ENCODE measurements at regions not wholly inside any gene's neighbourhood (a gene's known extent, or its start where the extent isn't known, plus 50 kb on each side); places are given as distances from the start of the nearest gene placed in this dataset.

GRCh38 chr4:77398256-77398655 lies 207.4 kb upstream of the CXCL13 start:
- Mint-ChIP-seq H3K4me3 (ENCODE audit: unreplicated experiment) (no peak overlapping the region), H3K27me3 (ENCODE audit: unreplicated experiment) (no peaks in the 10 kb centered on the region), H3K36me3 (ENCODE audit: low read depth, unreplicated experiment) (no peaks in the 10 kb centered on the region), H3K27ac (ENCODE audit: unreplicated experiment) (no peak overlapping the region), H3K9me3 (ENCODE audit: unreplicated experiment) (no peaks in the 10 kb centered on the region), H3K4me1 (ENCODE audit: unreplicated experiment) (no peaks in the 10 kb centered on the region)
- DNase-seq (ENCODE audit: low spot score): no peak
- TF ChIP-seq CTCF (IDR thresholded peaks at IDR 0.05; ENCODE audit: unreplicated experiment): no peak

GRCh38 chr4:77399831-77400230 lies 205.8 kb upstream of the CXCL13 start:
- DNase-seq (ENCODE audit: low spot score): no peak
- no peaks in the 10 kb centered on the region for H3K4me1 Mint-ChIP-seq (ENCODE audit: unreplicated experiment)
- no peaks in the 10 kb centered on the region for H3K27me3 Mint-ChIP-seq (ENCODE audit: unreplicated experiment)
- no peaks in the 10 kb centered on the region for H3K9me3 Mint-ChIP-seq (ENCODE audit: unreplicated experiment)
- no peaks in the 10 kb centered on the region for H3K36me3 Mint-ChIP-seq (ENCODE audit: low read depth, unreplicated experiment)
- no peak overlapping the region for H3K27ac Mint-ChIP-seq (ENCODE audit: unreplicated experiment)
- TF ChIP-seq CTCF (IDR thresholded peaks at IDR 0.05; ENCODE audit: unreplicated experiment): no peak
- H3K4me3 Mint-ChIP-seq (ENCODE audit: unreplicated experiment): no peak overlapping the region

GRCh38 chr4:77413766-77414165 lies 191.9 kb upstream of the CXCL13 start:
- H3K4me3 Mint-ChIP-seq (ENCODE audit: unreplicated experiment): no peak overlapping the region
- H3K9me3 Mint-ChIP-seq (ENCODE audit: unreplicated experiment): no peaks in the 10 kb centered on the region
- H3K27me3 Mint-ChIP-seq (ENCODE audit: unreplicated experiment): no peaks in the 10 kb centered on the region
- DNase-seq (ENCODE audit: low spot score): no peak
- TF ChIP-seq CTCF (IDR thresholded peaks at IDR 0.05; ENCODE audit: unreplicated experiment): no peak
- H3K36me3 Mint-ChIP-seq (ENCODE audit: low read depth, unreplicated experiment): no peaks in the 10 kb centered on the region
- H3K4me1 Mint-ChIP-seq (ENCODE audit: unreplicated experiment): peaks cover 3% of the 10 kb centered on the region
- no peak overlapping the region for H3K27ac Mint-ChIP-seq (ENCODE audit: unreplicated experiment)

- H3K9me3 Mint-ChIP-seq (ENCODE audit: unreplicated experiment): no peaks in the 10 kb centered on the region
- DNase-seq (ENCODE audit: low spot score): no peak
- no peak overlapping the region for H3K27ac Mint-ChIP-seq (ENCODE audit: unreplicated experiment)
- peaks cover 3% of the 10 kb centered on the region for H3K4me1 Mint-ChIP-seq (ENCODE audit: unreplicated experiment)
- H3K36me3 Mint-ChIP-seq (ENCODE audit: low read depth, unreplicated experiment): no peaks in the 10 kb centered on the region
- no peak for TF ChIP-seq CTCF (IDR thresholded peaks at IDR 0.05; ENCODE audit: unreplicated experiment)
- no peaks in the 10 kb centered on the region for H3K27me3 Mint-ChIP-seq (ENCODE audit: unreplicated experiment)
- no peak overlapping the region for H3K4me3 Mint-ChIP-seq (ENCODE audit: unreplicated experiment)
Measured at GRCh38 chr4:77415689-77416088, 189.9 kb upstream of the CXCL13 start.

GRCh38 chr4:77418333-77418732 lies 187.3 kb upstream of the CXCL13 start:
- no peaks in the 10 kb centered on the region for H3K9me3 Mint-ChIP-seq (ENCODE audit: unreplicated experiment)
- no peak for TF ChIP-seq CTCF (IDR thresholded peaks at IDR 0.05; ENCODE audit: unreplicated experiment)
- no peaks in the 10 kb centered on the region for H3K4me1 Mint-ChIP-seq (ENCODE audit: unreplicated experiment)
- no peak overlapping the region for H3K27ac Mint-ChIP-seq (ENCODE audit: unreplicated experiment)
- H3K36me3 Mint-ChIP-seq (ENCODE audit: low read depth, unreplicated experiment): no peaks in the 10 kb centered on the region
- no peaks in the 10 kb centered on the region for H3K27me3 Mint-ChIP-seq (ENCODE audit: unreplicated experiment)
- H3K4me3 Mint-ChIP-seq (ENCODE audit: unreplicated experiment): no peak overlapping the region
- DNase-seq (ENCODE audit: low spot score): peak; percentile 18

Data from endothelial cell (in vitro differentiated cells).